Putamen (tissue), 1 donor: ENCODE measurements at regions not wholly inside any gene's neighbourhood (a gene's known extent, or its start where the extent isn't known, plus 50 kb on each side); places are given as distances from the start of the nearest gene placed in this dataset.
"Not testable (repeated sequence)": the region's sequence is repeated elsewhere in the genome, so short reads cannot be mapped to it uniquely, and the experiment has no call there.

ENCODE experiments used
- DNase-seq: peaks from one replicate; pipeline ENCODE4 v3.0.0-alpha.2; 2016; ENCODE audit warnings: low spot score

- not testable (repeated sequence) for DNase-seq
These were observed 63.5 kb downstream of the UNC93B1 start for GRCh38 chr11:67940440-67940839.

DNA sequence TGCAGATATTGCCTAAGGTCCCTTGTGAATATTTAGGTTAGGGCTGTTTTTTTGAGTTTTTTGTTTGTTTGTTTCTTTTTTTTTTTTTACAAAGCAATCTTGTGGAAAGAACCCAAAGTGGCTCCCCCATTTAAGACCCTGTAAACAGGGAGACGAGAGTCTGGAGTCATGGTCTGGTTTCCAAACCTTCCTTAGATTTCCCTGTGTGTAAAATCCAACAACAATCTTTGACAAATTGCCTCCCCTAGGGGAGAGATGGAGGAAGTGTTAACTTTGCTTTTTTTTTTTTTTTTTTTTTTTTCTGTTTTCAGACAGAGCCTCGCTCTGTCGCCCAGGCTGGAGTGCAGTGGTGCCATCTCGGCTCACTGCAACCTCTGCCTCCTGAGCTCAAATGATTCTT, 64.9 kb downstream of the UNC93B1 start:
- DNase-seq = not testable (repeated sequence)

- DNase-seq = not testable (repeated sequence)
These were observed 65.5 kb downstream of the UNC93B1 start for GRCh38 chr11:67938371-67938770.

DNA sequence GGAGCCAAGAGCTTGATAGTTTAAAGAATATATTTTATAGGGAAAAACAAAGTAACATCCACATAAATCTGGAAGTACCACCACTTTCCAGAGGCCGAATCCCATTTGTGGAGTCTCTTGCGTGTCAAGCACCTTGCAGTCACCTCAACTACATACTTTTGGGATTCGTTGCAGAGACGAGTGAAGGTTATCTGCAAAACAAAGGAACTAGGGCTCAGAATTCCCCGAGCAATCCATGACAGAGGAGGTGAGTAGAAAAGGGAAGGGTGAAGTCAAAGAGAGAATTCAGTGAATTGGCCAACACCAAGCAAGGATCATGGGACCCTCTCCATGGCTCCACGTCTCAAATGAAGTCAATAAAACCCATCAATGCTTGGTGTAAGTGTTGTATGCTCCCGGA, 80.3 kb downstream of the UNC93B1 start:
- not testable (repeated sequence) for DNase-seq

- not testable (repeated sequence) for DNase-seq
These were observed 83.4 kb downstream of the UNC93B1 start for GRCh38 chr11:67920546-67920945.

- DNase-seq = not testable (repeated sequence)
These were observed 91.7 kb downstream of the UNC93B1 start for GRCh38 chr11:67912184-67912583.

GRCh38 chr11:67911211-67911610, 92.7 kb downstream of the UNC93B1 start:
- DNase-seq = not testable (repeated sequence)

GRCh38 chr11:67910803-67911202, 93.1 kb downstream of the UNC93B1 start:
- DNase-seq = not testable (repeated sequence)

DNA sequence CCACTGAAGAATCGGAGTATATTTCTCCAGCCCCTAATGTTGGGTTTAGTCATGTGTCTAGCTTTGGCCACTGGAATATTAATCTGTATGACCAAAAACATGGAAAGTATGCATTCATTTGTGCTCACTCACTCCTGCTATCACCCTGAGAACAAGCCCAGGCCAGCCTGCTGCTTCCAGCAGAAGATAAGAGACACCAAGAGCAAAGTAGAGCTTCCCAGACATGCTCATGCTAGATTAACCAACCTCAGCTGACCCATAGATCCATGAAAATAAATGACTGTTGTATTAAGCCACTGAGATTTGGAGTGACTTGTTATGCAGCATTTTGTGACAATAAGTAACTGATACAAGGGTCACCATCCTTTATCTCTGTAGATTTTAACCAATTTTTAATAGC, 96.9 kb downstream of the UNC93B1 start:
- DNase-seq = not testable (repeated sequence)

GRCh38 chr11:67899462-67899861, 104.4 kb downstream of the UNC93B1 start:
- DNase-seq = not testable (repeated sequence)

- DNase-seq = not testable (repeated sequence)
These were observed 110.4 kb downstream of the UNC93B1 start for GRCh38 chr11:67893487-67893886.

- DNase-seq = not testable (repeated sequence)
These were observed 114.3 kb downstream of the UNC93B1 start for GRCh38 chr11:67889646-67890045.

GRCh38 chr11:67888056-67888455, 115.8 kb downstream of the UNC93B1 start:
- DNase-seq = not testable (repeated sequence)

DNA sequence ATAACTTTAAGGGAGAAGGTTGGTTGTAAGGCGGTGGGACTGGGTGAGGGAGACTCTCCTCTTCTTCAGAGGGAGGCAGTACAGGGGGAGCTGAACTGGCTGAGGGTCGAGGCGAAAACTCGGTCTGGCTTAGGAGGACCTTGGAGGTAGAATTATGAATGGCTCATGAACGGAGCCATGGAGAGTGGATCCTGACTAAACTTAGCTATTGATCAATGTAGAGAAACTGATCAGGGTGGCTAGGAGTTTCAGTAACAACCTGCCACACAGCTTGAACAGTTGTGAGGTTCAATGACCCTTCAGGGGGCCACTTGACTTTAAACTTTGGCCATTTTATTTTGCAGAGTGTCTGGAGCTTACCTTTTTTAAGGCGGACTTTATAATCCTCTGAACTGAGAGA, 117.2 kb downstream of the UNC93B1 start:
- not testable (repeated sequence) for DNase-seq

GRCh38 chr11:67886207-67886606, 117.7 kb downstream of the UNC93B1 start:
- not testable (repeated sequence) for DNase-seq

GRCh38 chr11:67885574-67885973, 118.3 kb downstream of the UNC93B1 start:
- not testable (repeated sequence) for DNase-seq

DNA sequence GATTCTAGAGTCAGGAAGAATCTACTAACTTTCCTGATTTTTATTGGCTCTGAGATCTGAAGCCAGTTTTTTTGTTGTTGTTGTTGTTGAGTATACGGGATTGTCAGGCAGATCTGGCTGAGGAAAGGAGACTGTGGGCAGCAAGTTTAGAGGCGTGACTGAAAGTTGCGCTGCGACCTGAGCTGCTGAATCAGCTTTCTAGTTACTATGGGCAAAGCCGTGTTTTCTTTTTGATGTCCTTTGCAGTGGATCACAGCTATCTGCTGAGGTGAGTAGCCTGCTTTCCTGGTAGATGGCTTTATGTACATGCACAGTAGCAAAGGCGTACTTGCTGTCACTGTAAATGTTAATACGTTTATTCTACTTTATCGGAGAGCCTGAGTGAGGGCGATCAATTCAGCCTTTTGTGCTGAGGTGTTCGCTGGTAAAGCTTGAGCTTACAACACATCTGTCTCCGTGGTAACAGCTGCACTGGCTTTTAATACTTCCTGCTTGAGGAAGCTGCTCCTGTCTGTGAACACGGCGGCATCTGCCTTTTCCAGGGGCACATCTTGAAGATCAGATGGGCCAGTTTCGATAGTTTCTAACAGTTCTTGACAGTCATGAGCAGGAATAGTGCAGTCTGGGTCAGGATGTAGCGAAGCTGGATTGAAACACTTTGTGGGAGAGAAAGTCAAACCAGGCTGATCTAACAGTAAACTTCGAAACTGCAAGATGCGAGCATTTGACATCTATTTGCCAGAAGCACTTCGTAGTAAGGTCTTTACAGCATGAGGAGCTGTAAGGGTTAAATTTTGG, 118.9 kb downstream of the UNC93B1 start:
- not testable (repeated sequence) for DNase-seq

GRCh38 chr11:67884073-67884757, 119.7 kb downstream of the UNC93B1 start:
- DNase-seq = not testable (repeated sequence)

DNA sequence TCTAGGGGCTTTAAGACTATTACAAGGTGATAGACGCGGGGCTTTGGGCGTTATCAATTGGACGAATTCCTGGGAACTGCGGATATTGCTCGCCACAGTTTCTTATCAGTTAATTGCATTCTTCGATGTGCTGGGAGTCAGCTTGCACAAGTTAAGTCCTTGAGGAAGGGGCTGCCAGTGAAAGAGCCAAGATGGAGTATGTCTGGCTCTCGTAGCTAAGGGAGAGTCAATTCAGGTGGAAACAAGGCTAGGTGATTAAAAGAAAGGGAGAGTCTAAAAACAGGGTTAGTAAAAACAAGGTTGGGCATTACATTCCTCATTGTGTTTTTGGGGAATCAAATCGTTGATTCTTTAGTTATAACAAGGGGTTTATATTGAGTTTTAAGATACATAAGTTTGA, 121.6 kb downstream of the UNC93B1 start:
- DNase-seq = not testable (repeated sequence)

- DNase-seq = not testable (repeated sequence)
These were observed 122.1 kb downstream of the UNC93B1 start for GRCh38 chr11:67881836-67882235.

DNA sequence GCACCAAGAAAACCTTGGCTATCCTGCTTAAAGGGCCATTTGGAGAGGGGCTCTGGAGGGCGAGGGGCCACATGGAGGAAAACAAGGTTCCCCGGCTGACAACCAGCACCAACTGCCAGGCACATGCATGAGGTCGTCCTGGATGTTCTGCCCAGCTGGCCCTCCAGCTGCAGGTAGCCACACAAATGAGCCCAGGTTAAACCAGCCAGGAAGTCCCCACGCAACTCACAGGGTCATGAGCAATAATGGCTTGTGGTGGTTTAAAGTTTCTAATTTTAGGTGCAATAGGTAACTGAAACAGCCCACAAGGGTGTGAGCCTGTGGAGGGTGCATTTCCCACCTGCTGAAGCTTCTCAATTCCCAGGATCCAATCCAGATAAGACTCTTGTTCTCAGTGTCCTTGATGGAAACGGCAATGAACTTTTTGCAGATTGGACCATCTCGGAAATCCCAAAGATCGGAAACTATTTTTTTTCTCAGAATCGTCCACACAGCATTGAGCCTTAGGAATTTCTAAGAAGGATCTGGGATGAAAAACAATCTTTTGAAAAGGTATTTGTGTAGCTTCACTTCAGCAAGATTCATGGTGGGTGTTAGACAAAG, 123.2 kb downstream of the UNC93B1 start:
- DNase-seq = not testable (repeated sequence)

- not testable (repeated sequence) for DNase-seq
These were observed 125.2 kb downstream of the UNC93B1 start for GRCh38 chr11:67878666-67879065.

GRCh38 chr11:67877316-67877715, 126.6 kb downstream of the UNC93B1 start:
- DNase-seq = not testable (repeated sequence)
